ENCODE measurements at regions not wholly inside any gene's neighbourhood (a gene's known extent, or its start where the extent isn't known, plus 50 kb on each side); places are given as distances from the start of the nearest gene placed in this dataset.

DNA sequence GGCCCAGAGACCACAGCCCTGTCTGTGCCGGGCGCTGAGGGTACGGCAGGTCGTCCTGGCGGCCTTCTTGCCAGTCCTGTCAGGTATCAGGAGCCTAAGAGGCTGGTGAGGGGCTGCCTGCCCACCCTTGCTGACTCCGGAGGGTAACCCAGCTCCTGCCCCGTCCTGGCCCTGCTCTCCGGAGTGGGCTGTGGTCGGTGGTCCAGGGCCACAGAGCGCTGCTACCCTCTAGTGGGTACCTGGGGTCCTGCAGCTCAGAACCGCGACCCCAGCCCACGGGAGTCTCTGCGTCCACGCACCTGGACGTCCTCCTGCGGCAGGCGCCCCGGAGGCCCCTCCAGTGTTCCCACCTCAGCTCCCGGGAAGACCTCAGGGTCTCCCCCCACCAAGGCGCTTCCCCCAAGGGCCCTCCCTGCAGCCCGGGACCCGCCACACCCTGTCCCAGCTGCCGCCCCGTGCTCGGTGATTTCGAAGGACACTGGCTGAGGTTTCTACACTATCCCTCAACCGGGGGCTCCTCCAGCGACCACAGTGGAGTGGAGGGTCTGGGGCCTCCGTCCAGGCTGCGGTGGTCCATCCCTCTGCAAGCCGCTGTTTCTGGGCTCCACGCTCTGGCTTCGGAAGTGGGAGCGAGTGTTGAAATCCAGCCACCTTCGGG, 75.9 kb upstream of the FBRSL1 start:
- Mint-ChIP-seq H3K27me3 (peaks cover 0 to 2% (median 0%) of the 10 kb centered on the region in 5 donors), H3K9me3 (no peaks in the 10 kb centered on the region), H3K4me1 (peaks cover 2 to 5% (median 4%) of the 10 kb centered on the region in 4 donors), H3K27ac (no peak overlapping the region), H3K4me3 (no peak overlapping the region), H3K36me3 (no peaks in the 10 kb centered on the region)
- POLR2A ChIA-PET, result interaction anchor here (2.0 to 2.4 kb wide), 4 partner anchors 13 to 109 kb away, joined by 6 to 15 read pairs (median 8); no protein-coding TSS in a partner anchor
- ATAC-seq (no peak), DNase-seq (no peak)

DNA sequence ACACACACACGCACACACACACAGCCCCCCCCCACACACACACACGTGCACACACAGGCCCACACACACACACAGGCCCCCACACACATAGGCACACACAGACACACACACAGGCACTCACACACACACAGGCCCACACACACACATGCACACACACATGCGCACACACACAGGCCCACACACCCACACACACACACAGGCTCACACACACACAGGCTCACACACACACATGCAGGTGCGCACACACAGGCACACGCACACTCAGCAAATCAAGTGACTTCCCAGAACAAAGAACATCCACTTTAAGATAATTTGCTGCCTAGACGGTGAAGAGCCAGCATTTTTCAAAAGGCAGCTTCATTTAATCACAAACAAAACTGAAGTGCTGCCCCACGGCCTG, 78.5 kb upstream of the FBRSL1 start:
- no peak for ATAC-seq
- peaks cover 2 to 4% (median 3%) of the 10 kb centered on the region in 4 donors for H3K4me1 Mint-ChIP-seq
- POLR2A ChIA-PET, result no interaction called here
- peaks cover 0 to 3% (median 0%) of the 10 kb centered on the region in 5 donors for H3K27me3 Mint-ChIP-seq
- no peaks in the 10 kb centered on the region for H3K36me3 Mint-ChIP-seq
- no peak for DNase-seq
- H3K4me3 Mint-ChIP-seq, result peak overlapping the region in 1 of 10 donors; percentile 10
- peak overlapping the region in 3 of 10 donors; percentile 31 to 57 (median 52) for H3K27ac Mint-ChIP-seq
- no peaks in the 10 kb centered on the region for H3K9me3 Mint-ChIP-seq

DNA sequence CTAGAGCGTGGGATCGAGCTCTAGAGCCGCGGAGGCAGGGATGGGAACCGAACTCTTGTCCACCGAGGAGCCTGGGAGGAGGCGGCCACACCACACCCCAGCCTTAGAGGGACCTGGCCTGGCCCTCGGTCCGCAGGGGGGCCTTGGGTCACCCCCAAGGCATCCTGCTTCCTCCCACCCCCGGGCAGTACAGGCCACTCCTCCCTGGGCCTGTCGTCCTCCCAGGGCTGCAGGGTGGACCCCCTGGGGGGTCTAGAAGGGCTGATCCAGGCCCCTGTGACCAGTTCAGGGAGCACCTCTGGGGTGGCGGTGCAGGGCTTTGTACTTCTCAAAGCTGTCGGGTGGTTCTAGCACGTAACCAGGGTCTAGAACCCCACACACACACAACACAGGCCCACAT, 79.1 kb upstream of the FBRSL1 start:
- no peaks in the 10 kb centered on the region for H3K36me3 Mint-ChIP-seq
- ATAC-seq (no peak), DNase-seq (no peak)
- peak overlapping the region in 2 of 10 donors; percentile 31 to 57 for H3K27ac Mint-ChIP-seq
- no peaks in the 10 kb centered on the region for H3K9me3 Mint-ChIP-seq
- peaks cover 2 to 4% (median 2%) of the 10 kb centered on the region in 4 donors for H3K4me1 Mint-ChIP-seq
- POLR2A ChIA-PET, result no interaction called here
- no peak overlapping the region for H3K4me3 Mint-ChIP-seq
- H3K27me3 Mint-ChIP-seq, result peaks cover 0 to 3% (median 0%) of the 10 kb centered on the region in 5 donors

DNA sequence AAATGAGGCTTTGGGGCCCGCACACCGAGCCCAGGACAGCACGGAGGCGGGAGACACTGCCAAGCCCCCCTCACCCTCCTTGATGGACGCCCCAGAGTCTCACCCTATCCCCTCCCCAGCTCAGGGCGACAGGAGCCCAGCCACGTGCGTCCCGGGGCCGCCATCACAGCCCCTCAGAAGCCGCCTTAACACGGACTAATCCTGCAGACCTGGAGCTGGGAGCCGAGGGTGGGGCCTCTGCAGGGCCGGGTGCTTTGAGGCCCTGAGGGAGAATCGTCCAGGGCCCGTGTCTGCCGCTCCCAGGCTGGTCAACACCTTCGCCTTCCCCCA, 79.7 kb upstream of the FBRSL1 start:
- ATAC-seq, result no peak
- H3K4me3 Mint-ChIP-seq, result no peak overlapping the region
- peaks cover 2 to 4% (median 2%) of the 10 kb centered on the region in 4 donors for H3K4me1 Mint-ChIP-seq
- no peaks in the 10 kb centered on the region for H3K36me3 Mint-ChIP-seq
- POLR2A ChIA-PET, result no interaction called here
- DNase-seq, result no peak
- peaks cover 0 to 5% (median 0%) of the 10 kb centered on the region in 5 donors for H3K27me3 Mint-ChIP-seq
- H3K27ac Mint-ChIP-seq, result no peak overlapping the region
- H3K9me3 Mint-ChIP-seq, result no peaks in the 10 kb centered on the region

DNA sequence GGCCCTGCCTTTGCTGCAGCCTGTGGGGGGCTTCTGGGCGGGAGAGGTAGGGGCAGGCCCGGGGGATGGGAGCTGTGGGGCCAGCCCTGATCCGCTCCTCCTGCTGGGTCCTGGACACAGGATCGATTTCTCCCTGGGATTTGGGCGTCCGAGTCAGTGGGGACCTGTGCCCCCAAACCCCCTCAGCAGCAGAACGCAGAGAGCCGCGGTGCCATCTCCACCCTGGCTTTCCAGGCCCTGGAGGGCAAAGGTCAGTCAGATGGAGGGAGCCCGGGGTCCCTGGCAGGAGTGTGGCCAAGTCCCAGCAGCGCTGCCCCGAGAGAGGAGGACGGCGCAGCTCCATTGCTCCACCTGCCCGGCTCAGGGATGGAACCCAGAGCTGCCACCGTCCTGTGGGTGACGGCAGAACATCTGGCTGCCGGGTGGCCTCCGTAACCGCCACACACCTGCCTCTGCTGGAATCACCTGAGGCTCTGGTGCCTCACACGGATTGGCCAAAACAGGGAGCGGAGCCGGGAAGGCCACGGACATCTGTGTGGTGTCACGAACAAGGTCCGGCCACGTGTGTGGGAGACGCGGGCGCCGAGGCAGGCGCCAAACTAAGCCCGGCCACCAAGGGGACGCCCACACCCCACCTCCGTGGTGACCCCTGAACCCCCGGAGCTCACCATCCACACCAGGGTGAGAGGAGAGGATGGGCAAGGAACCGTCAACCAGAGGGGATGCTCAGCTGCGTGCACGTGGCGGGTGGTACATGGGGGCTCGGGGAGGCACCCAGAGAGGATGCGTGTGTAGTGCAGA, 80.3 kb upstream of the FBRSL1 start:
- no peak overlapping the region for H3K4me3 Mint-ChIP-seq
- DNase-seq, result no peak
- H3K4me1 Mint-ChIP-seq, result peaks cover 0 to 4% (median under 1%) of the 10 kb centered on the region in 4 donors
- no peaks in the 10 kb centered on the region for H3K36me3 Mint-ChIP-seq
- H3K9me3 Mint-ChIP-seq, result no peaks in the 10 kb centered on the region
- H3K27ac Mint-ChIP-seq, result no peak overlapping the region
- POLR2A ChIA-PET, result no interaction called here
- no peak for ATAC-seq
- peaks cover 0 to 7% (median 0%) of the 10 kb centered on the region in 5 donors for H3K27me3 Mint-ChIP-seq

DNA sequence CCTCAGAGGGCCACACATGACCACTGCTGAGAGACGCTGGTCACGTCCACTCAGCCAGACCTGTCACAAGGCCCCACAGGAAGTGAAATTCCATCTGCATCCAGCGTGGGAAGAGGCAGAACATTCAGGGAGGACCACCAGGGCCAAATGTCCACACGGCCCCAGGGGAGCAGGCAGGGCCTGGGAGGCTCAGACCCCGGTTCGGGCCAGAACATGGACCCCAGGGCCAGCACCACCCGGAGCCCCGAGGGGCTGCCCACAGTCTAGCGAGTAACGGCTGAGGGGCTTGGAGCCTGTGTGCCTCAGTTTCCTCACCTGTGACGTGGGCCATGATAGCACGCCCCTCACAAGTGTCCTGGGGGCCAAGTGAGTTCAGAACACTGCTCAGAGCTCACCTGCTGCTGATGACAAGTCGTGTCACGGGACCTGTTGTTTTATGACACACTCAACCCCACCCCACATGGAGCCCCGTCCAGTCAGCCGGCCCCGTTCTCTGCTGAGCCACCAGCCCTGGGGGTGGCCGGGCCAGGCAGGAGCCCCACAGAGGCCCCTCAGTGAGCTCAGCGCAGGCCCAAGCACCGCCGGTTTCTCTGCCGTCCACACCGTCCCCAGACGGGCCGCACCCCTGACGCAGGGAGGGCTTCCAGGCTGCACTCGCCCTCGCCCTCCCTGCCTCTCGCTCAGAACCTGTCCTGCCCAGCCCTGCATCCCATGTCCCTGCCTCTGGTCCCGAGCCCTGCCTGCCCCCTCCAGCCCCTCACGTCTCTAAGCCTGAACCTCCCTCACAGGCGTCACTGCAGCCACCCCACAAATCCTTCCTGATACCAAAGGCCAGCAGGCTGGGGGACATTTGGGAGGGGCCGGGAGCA, 79.5 kb upstream of the GALNT9 start:
- H3K27ac Mint-ChIP-seq, result peak overlapping the region in 1 of 10 donors; percentile 33
- no peaks in the 10 kb centered on the region for H3K9me3 Mint-ChIP-seq
- H3K4me1 Mint-ChIP-seq, result peaks cover 0 to 4% (median 0%) of the 10 kb centered on the region in 4 donors
- POLR2A ChIA-PET, result no interaction called here
- no peak overlapping the region for H3K4me3 Mint-ChIP-seq
- no peak for ATAC-seq
- peaks cover 0 to 7% (median 0%) of the 10 kb centered on the region in 5 donors for H3K27me3 Mint-ChIP-seq
- no peak for DNase-seq
- no peaks in the 10 kb centered on the region for H3K36me3 Mint-ChIP-seq

DNA sequence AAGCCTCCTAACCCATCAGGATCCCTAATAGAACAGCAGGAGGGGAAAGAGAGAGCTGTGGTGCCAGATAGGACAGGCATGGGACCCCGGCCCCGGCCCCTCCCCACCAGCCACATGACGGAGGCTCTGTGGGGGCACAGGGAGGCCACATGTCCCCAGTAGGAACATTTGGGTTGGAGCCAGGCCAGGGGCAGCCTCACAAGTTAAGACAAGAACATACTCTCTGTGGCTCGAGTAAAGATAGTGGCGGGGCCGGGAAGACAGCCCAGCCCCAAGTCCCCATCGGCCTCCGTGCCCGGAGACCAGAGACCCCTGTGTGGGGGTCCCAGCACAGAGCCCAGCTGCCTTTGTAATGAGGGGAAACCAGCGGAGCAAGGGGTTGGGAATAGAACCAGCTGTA, 78.6 kb upstream of the GALNT9 start:
- Mint-ChIP-seq H3K27ac (no peak overlapping the region), H3K9me3 (no peaks in the 10 kb centered on the region), H3K4me3 (no peak overlapping the region), H3K27me3 (peaks cover 0 to 13% (median 5%) of the 10 kb centered on the region in 5 donors), H3K4me1 (peaks cover 0 to 4% (median 0%) of the 10 kb centered on the region in 4 donors), H3K36me3 (no peaks in the 10 kb centered on the region)
- POLR2A ChIA-PET, result interaction anchor here (0.6 kb wide), 1 partner anchor 615 kb away, joined by 4 read pairs; no protein-coding TSS in a partner anchor
- no peak for ATAC-seq
- DNase-seq, result no peak

DNA sequence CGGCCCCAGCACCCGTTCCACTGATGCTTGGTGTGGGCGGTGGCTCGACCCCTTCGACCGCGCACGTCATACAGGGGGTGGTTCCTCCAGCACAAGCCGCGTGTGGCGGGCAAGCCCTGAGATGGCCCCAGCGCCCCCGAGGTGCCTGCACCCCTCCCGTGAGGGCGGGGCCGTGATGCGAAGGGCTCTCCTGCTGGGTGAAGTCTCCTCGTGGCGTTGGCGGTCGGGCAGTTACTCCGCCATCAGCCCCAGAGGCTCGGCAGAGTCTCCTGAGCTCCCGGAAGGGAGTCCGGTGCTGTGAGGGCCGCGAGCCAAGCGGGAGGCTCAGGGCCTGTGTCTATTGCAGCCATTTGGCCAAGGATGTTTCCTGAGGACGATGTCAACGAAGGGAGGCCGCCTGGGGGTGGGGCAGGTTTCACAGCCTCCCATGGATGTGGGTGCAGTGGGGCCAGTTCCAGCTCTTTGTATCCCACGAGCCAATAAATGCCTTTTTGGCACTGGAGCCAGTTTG, 78.1 kb upstream of the GALNT9 start:
- no peaks in the 10 kb centered on the region for H3K36me3 Mint-ChIP-seq

DNA sequence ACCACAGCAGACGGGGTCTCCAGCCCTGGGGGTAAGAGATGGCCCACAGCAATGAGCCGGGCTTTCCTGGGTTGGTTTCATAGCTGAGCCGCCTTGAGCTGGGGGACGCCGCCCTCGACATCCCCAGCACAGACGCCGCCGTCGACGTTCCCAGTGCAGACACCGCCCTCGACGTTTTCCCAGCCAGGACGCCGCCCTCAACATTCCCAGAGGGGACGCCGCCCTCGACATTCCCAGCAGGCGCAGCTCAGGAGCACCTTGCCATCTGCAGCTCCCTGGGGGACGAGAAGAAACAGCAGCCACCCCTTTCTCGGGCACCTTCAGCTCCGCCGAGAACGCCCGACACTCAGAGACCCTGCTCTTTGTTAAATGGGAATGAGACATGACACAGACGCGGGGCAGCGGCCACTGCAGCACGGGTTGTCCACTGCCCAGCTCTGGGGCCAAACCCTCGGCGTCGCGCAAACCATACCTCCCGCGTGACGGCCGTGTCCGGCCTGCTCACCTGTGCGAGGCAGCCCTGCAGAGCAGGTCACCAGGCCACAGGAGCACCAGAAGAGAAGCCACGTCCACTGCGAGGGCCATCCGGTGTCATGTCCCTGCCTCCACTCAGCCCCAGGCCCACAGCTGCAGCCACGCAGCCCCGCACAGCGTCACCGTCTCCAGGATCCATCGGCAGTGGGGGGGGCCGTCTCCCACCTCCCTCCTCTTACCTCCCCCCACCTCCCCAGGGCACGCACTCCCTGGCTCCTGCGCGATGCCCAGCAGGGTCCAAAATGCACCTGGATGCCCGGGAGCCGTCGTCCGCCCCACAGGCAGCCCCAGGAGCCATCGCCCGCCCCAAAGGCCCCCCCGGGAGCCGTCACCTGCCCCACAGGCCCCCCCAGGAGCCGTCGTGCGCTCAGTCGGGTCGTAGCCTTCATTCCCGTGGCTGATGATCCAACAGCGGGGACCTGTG, 77.4 kb upstream of the GALNT9 start:
- DNase-seq (peak in 1 of 10 donors; percentile 45), ATAC-seq (no peak)
- Mint-ChIP-seq H3K9me3 (no peaks in the 10 kb centered on the region), H3K4me1 (peaks cover 0 to 4% (median under 1%) of the 10 kb centered on the region in 4 donors), H3K27ac (no peak overlapping the region), H3K4me3 (no peak overlapping the region), H3K36me3 (no peaks in the 10 kb centered on the region), H3K27me3 (peaks cover 0 to 19% (median 16%) of the 10 kb centered on the region in 5 donors)
- POLR2A ChIA-PET, result no interaction called here

More for the DNA sequence above, 78.1 kb upstream of the GALNT9 start:
- DNase-seq (peak in 1 of 10 donors; percentile 6), ATAC-seq (no peak)
- Mint-ChIP-seq H3K4me3 (no peak overlapping the region), H3K4me1 (peaks cover 0 to 4% (median under 1%) of the 10 kb centered on the region in 4 donors), H3K27ac (no peak overlapping the region), H3K9me3 (no peaks in the 10 kb centered on the region), H3K27me3 (peaks cover 0 to 18% (median 9%) of the 10 kb centered on the region in 5 donors)
- POLR2A ChIA-PET, result no interaction called here

DNA sequence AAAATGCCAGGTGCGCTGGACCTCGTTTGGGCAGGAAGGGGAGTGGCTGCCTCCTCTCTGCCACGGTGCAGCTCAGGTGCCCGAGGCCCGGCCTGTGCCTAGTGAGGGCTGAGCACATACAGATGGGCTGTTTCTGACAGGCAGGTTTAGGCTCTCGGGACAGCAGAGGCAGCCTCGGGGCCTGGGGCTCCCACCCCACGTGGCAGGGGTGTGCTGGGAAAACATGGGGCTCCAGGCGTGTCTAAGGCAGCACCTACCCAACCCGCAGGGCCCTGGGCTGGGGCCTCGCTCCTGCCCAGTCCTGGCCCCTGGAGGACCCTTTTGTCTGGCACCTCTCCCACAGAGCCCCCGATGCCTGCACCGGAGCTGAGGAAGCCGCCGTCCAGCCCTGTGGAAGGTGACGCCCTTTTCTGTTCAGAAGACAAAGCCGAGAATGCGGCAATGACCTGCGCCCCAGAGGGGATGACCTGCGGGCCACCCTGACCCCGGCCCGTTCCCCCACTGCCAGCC, 76.4 kb upstream of the GALNT9 start:
- POLR2A ChIA-PET, result no interaction called here
- Mint-ChIP-seq H3K4me3 (no peak overlapping the region), H3K27me3 (peaks cover 0 to 29% (median 22%) of the 10 kb centered on the region in 5 donors), H3K4me1 (peaks cover 0 to 1% (median 0%) of the 10 kb centered on the region in 4 donors), H3K27ac (no peak overlapping the region), H3K36me3 (no peaks in the 10 kb centered on the region), H3K9me3 (no peaks in the 10 kb centered on the region)
- ATAC-seq, result no peak
- DNase-seq, result no peak

DNA sequence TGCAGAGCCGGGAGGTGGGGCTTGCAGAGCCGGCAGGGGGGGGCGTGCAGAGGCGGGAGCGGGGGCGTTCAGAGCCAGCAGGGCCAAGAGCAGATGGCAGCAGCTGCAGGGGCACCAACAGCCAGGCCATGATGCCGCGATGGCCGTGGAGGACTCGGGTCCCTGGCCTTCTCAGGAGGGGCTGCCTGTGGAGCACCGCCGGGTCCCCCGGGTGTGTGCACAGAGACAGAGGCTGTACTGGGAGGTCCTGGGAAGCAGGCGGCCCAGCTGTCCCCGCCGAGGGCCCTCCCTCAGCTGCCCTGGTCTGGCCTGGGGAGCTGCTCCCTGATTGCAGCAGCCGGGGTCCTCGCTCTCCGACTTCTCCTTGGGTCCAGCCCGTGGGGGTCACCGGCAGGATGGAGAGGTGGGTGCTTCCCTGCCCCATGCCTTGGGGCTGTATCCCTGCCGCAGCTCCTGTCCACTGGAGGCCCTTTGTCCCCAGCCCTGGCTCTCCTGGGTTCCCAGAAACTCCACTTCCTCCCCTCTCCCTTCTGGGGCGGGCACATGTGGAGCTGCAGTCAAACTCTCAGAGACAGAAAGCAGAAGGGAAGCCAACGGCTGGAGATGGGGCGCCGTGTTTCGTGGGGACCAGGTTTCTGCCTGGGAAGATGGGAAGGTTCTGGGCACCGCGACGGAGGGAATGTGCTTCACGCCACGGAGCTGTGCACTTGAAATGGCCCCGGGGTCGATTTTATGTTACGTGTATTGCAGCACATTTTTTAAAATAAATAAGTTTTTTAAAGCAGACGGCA, 75.8 kb upstream of the GALNT9 start:
- DNase-seq, result no peak
- Mint-ChIP-seq H3K36me3 (no peaks in the 10 kb centered on the region), H3K4me3 (no peak overlapping the region), H3K4me1 (peaks cover 0 to 1% (median 0%) of the 10 kb centered on the region in 4 donors), H3K9me3 (no peaks in the 10 kb centered on the region), H3K27me3 (peaks cover 0 to 35% (median 24%) of the 10 kb centered on the region in 5 donors), H3K27ac (no peak overlapping the region)
- ATAC-seq, result no peak
- POLR2A ChIA-PET, result no interaction called here

Data from naive thymus-derived CD8-positive, alpha-beta T cell (primary cell).